ENCODE measurements at regions not wholly inside any gene's neighbourhood (a gene's known extent, or its start where the extent isn't known, plus 50 kb on each side); places are given as distances from the start of the nearest gene placed in this dataset.

DNA sequence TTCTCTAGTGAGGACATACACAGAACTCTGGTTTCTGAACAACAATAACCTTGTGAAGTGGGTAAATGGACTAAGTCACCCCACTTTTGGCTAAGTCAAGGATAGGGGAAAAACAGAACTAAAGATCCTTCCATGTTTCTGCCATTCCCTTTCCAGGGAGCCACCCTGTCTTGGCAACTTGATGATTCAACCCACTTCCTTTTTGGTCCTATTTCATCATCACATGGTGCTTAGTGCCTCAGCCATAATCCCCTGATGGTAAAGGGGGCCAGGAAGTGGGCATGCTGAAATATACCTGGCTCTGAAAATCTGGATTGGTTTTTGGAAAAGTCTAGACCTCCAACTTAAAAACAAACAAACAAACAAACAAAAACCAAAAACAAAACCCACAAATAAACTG lies 206.4 kb upstream of the FOXD3 start:
- ATAC-seq (no peak), DNase-seq (no peak)
- no peak overlapping the region for H3K4me3 ChIP-seq (ENCODE audit: low read length)
- H3K4me1 ChIP-seq (ENCODE audit: control insufficient read depth, insufficient read depth, low read length), result no peaks in the 10 kb centered on the region
- H3K27ac ChIP-seq (ENCODE audit: low read length), result no peak overlapping the region
- intact Hi-C loops (cut with DNase I), result no loop called here
- H3K27me3 ChIP-seq (ENCODE audit: control insufficient read depth, insufficient read depth), result no peaks in the 10 kb centered on the region
- no peaks in the 10 kb centered on the region for H3K9me3 ChIP-seq (ENCODE audit: control insufficient read depth, low read length)

DNA sequence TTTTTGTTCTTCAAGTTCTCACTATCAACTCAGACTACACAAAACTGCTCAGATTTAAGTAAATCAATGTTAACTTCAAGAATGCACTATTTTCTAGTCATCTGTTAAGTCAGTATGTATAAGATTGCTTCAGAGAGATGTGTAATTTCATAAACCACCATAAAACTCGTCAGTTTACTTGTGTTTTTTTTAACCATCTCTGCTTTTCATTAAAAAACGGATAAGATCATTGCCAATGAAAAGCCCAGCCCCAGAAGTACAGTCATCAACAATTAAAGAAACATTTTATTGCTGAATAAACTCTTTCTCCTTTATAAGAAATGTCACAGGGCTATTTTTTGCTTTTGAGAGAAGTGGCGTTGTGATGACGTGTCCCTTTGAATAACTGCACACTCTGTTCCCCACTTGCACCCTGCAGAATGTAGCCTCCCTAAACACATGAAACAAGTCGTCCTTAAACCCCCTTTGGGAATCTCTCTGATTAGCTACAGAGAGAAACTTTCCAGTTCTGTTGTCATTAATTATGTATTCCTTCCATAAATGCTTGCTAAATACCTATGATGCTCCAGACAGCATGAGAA lies 202.7 kb upstream of the FOXD3 start:
- WGBS, result 61% methylated on average over 5 of the region's 5 CpGs
- DNase-seq (no peak), ATAC-seq (no peak)
- Histone ChIP-seq H3K27me3 (ENCODE audit: control insufficient read depth, insufficient read depth) (no peaks in the 10 kb centered on the region), H3K27ac (ENCODE audit: low read length) (no peak overlapping the region), H3K9me3 (ENCODE audit: control insufficient read depth, low read length) (no peaks in the 10 kb centered on the region), H3K4me3 (ENCODE audit: low read length) (no peak overlapping the region), H3K4me1 (ENCODE audit: control insufficient read depth, insufficient read depth, low read length) (no peaks in the 10 kb centered on the region)
- intact Hi-C loops (cut with DNase I), result no loop called here

DNA sequence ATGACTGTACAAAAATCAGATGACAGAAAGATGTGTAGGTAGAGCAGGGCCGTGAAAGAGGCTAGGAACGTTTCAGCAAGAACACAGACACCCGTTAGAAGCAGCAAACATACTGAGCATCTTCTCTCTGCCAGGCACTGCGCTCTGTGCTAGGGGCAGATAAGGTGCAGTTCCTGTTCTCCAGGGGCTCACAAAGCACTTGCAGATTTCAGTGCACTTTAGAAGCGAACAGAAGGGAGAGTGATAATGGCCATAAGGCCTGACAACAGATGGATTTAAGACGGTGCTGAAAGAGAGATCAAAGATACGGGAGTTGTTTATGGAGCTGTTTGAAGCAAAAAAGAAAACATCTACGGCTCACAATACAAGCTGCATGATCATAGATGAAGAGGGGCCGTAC lies 200.3 kb upstream of the FOXD3 start:
- H3K4me1 ChIP-seq (ENCODE audit: control insufficient read depth, insufficient read depth, low read length), result no peaks in the 10 kb centered on the region
- WGBS, result 17% methylated on average over 9 of the region's 9 CpGs

DNA sequence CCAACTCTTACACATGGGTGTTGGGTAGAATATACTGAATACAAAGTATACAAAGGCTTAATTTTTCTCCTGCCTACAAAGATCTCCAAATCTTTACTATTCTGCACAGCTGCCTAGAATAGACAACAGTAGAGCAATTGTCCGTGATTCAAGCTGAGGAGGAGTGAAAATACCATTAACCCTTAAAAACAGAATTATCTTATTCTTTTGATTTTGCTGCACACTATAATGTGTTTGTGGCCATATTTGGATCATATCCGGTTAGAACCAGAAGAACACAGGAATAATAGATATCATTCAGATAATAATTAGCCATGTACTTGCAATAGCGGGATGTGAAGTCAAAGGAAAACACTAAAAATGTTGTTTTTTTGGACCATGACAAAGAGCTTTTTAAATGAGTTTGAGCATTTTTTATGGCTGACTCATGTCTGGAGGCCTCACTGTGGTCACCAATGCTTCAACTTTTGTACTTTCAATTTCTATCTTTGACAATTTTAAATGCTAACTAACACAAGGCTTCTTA lies 197.6 kb upstream of the FOXD3 start:
- ATAC-seq, result peak; percentile 35 to 64
- WGBS, result 37% methylated on average over 3 of the region's 3 CpGs

More for the DNA sequence above, 200.3 kb upstream of the FOXD3 start:
- Histone ChIP-seq H3K4me3 (ENCODE audit: low read length) (no peak overlapping the region), H3K27me3 (ENCODE audit: control insufficient read depth, insufficient read depth) (no peaks in the 10 kb centered on the region), H3K27ac (ENCODE audit: low read length) (no peak overlapping the region), H3K9me3 (ENCODE audit: control insufficient read depth, low read length) (no peaks in the 10 kb centered on the region)
- ATAC-seq (no peak), DNase-seq (no peak)
- intact Hi-C loops (cut with DNase I), result no loop called here

DNA sequence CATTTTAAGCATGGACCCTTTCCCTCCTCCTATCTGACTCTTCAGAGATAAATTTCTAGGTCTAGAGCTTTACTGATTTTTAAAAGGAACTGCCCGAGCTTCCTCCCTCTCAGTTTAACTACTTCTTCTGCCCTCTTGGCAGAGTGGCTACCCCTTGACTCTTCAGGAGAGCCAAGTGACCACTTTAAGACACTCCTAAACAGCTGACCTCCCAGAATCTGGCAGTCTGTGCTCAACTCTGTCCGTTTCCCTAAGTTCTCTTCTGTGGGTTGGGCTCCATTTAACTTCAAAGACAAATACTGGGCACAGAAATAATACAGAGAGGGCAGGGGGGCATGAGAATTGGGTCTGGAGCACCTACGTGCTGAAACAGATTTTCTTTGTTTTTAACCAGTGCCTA lies 196.3 kb upstream of the FOXD3 start:
- Histone ChIP-seq H3K4me3 (ENCODE audit: low read length) (no peak overlapping the region), H3K27ac (ENCODE audit: low read length) (peak overlapping the region; percentile 27), H3K9me3 (ENCODE audit: control insufficient read depth, low read length) (no peaks in the 10 kb centered on the region), H3K27me3 (ENCODE audit: control insufficient read depth, insufficient read depth) (no peaks in the 10 kb centered on the region), H3K4me1 (ENCODE audit: control insufficient read depth, insufficient read depth, low read length) (no peaks in the 10 kb centered on the region)
- ATAC-seq (no peak), DNase-seq (no peak)
- WGBS, result 30% methylated on average over 3 of the region's 3 CpGs
- intact Hi-C loops (cut with DNase I), result no loop called here

More for the DNA sequence above, 197.6 kb upstream of the FOXD3 start:
- H3K4me3 ChIP-seq (ENCODE audit: low read length), result no peak overlapping the region
- intact Hi-C loops (cut with DNase I), result no loop called here
- no peaks in the 10 kb centered on the region for H3K9me3 ChIP-seq (ENCODE audit: control insufficient read depth, low read length)
- H3K27ac ChIP-seq (ENCODE audit: low read length), result no peak overlapping the region
- H3K4me1 ChIP-seq (ENCODE audit: control insufficient read depth, insufficient read depth, low read length), result no peaks in the 10 kb centered on the region
- no peak for DNase-seq
- no peaks in the 10 kb centered on the region for H3K27me3 ChIP-seq (ENCODE audit: control insufficient read depth, insufficient read depth)

DNA sequence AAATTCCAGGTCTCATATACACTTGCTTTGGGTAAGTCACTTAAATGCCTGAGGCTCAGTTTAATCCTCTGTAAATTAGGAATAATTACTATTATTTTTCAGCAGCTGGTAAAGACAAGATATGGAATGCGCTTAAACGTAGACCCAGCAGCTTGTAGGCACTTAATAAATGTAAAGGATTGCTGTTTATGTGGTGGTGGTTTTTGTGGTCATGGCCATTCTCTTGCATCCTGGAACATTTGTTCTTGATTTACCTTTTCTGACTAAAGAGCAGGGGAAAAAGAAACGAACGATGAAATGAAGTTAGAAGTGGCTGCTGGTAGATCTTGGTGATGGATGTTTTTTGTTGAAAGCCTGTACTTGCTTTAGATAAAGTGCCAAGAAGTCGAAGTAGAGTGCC lies 195.0 kb upstream of the FOXD3 start:
- H3K4me3 ChIP-seq (ENCODE audit: low read length), result no peak overlapping the region
- 64% methylated on average over 5 of the region's 5 CpGs for WGBS
- no peaks in the 10 kb centered on the region for H3K27me3 ChIP-seq (ENCODE audit: control insufficient read depth, insufficient read depth)
- DNase-seq, result no peak
- no peak overlapping the region for H3K27ac ChIP-seq (ENCODE audit: low read length)
- intact Hi-C loops (cut with DNase I), result no loop called here
- no peak for ATAC-seq
- H3K9me3 ChIP-seq (ENCODE audit: control insufficient read depth, low read length), result no peaks in the 10 kb centered on the region
- no peaks in the 10 kb centered on the region for H3K4me1 ChIP-seq (ENCODE audit: control insufficient read depth, insufficient read depth, low read length)

DNA sequence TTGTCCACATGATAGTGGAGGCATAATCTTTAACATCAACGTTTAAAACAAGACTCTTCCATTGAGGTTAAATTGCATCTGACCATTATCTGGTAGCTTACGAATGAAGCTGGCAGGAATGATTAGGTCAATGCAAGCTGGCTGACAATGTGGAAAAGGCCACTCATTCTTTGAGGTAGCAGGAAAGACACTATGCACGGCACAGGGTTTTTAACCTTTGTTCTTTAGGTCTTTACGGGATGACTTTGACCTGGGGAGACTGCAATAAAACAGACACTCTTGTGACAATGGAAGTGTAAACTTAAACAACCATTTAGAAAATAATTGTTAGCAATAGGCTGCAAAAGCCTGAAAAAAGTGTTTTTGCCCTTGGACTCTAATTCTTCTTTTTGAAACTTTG lies 193.8 kb upstream of the FOXD3 start:
- intact Hi-C loops (cut with DNase I), result no loop called here

DNA sequence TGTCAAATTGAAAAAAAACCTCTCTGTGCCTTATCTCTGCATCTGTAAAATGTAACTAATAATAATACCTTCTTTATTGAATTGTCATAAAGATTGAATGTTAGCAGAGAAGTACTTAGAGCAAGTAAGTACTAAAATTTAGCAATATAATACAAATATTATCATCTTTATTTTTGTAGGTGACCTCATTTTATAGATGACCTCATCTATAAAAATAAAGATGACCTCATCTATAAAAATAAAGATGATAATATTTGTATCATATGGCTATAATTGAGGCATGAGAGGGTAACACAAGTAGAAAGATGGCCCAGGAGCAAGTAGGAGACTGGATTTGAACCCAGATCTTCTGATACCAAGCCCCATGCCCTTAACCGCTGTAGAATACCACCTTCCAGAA lies 193.2 kb upstream of the FOXD3 start:
- Histone ChIP-seq H3K9me3 (ENCODE audit: control insufficient read depth, low read length) (no peaks in the 10 kb centered on the region), H3K27me3 (ENCODE audit: control insufficient read depth, insufficient read depth) (no peaks in the 10 kb centered on the region), H3K27ac (ENCODE audit: low read length) (no peak overlapping the region), H3K4me1 (ENCODE audit: control insufficient read depth, insufficient read depth, low read length) (no peaks in the 10 kb centered on the region), H3K4me3 (ENCODE audit: low read length) (no peak overlapping the region)
- ATAC-seq (no peak), DNase-seq (no peak)
- 98% methylated on average over 1 of the region's 1 CpG for WGBS
- intact Hi-C loops (cut with DNase I), result no loop called here

More for the DNA sequence above, 193.8 kb upstream of the FOXD3 start:
- no peak overlapping the region for H3K27ac ChIP-seq (ENCODE audit: low read length)
- no peaks in the 10 kb centered on the region for H3K9me3 ChIP-seq (ENCODE audit: control insufficient read depth, low read length)
- H3K4me1 ChIP-seq (ENCODE audit: control insufficient read depth, insufficient read depth, low read length), result no peaks in the 10 kb centered on the region
- DNase-seq (no peak), ATAC-seq (no peak)
- WGBS, result 55% methylated on average over 4 of the region's 4 CpGs
- H3K27me3 ChIP-seq (ENCODE audit: control insufficient read depth, insufficient read depth), result no peaks in the 10 kb centered on the region
- H3K4me3 ChIP-seq (ENCODE audit: low read length), result no peak overlapping the region

DNA sequence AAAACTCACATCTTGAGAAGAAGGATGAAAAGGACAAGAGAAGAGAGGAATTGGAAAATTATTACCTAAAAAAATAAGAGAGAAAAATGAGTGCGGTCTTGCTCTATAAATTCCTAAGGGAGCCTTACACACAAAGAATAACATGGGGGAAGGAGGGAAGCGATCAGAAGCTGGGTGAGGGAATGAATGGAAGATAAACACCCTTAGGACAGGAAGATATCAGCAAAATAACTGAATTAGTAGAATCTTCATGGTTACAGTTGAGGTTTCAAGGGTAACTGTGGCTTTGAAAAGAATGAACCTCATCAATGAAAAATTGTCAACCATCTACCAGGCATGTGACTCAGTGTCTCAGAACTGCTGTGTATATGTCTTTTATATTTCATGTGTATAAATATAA lies 192.5 kb upstream of the FOXD3 start:
- DNase-seq (no peak), ATAC-seq (no peak)
- no peaks in the 10 kb centered on the region for H3K27me3 ChIP-seq (ENCODE audit: control insufficient read depth, insufficient read depth)
- WGBS, result 66% methylated on average over 2 of the region's 2 CpGs
- no peaks in the 10 kb centered on the region for H3K4me1 ChIP-seq (ENCODE audit: control insufficient read depth, insufficient read depth, low read length)
- H3K9me3 ChIP-seq (ENCODE audit: control insufficient read depth, low read length), result no peaks in the 10 kb centered on the region
- H3K4me3 ChIP-seq (ENCODE audit: low read length), result no peak overlapping the region
- intact Hi-C loops (cut with DNase I), result no loop called here
- no peak overlapping the region for H3K27ac ChIP-seq (ENCODE audit: low read length)

DNA sequence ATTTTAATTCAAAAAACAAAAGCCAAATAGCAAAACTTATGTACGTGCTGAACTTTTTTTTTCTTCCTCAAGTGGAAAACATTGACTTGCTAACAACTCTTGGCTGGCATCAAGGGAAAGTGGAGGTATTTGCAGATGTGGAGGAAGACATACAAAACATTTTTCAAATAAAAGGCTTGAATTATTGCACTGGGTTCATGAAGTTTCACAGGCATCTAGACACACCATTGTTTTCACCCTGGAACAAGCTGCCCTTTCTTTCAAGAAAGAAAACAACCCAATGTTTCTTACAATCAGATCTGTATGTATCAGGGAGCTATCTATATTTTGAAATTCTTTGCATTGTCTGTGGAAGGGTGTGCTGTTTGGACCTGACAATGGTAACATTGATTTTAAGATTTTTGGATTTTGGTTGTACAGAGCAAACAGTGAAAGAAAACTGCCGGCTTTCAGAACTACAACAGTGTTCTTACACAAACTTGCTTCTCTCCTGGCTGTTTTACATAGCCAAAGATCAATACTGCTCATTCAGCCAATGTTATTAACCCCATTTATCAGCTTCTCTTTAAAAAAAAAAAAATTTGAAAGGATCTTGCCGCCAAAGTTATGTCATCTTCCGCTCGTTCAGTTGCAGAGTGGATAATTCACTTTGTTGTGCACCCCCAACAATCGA lies 187.7 kb upstream of the FOXD3 start:
- no peak overlapping the region for H3K4me3 ChIP-seq (ENCODE audit: low read length)
- H3K27me3 ChIP-seq (ENCODE audit: control insufficient read depth, insufficient read depth), result no peaks in the 10 kb centered on the region
- DNase-seq (no peak), ATAC-seq (no peak)
- H3K9me3 ChIP-seq (ENCODE audit: control insufficient read depth, low read length), result no peaks in the 10 kb centered on the region
- intact Hi-C loops (cut with DNase I), result no loop called here
- no peak overlapping the region for H3K27ac ChIP-seq (ENCODE audit: low read length)
- no peaks in the 10 kb centered on the region for H3K4me1 ChIP-seq (ENCODE audit: control insufficient read depth, insufficient read depth, low read length)
- WGBS, result 75% methylated on average over 6 of the region's 6 CpGs

DNA sequence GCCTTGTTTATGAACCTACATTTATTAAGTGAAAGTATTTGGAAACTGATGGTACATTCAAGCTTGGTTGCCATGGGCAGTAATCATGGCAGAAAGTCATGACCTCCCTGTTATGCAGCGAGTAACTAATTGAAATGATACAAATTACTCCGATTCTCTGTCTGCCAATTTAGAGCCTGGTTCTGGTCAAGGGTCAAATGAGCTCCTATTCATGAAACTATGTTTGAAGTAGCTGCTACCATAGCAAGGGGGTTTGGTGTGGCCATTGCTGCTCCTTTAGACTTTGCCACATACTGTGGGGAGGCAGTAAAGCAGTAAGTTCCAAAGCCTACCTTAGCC lies 187.2 kb upstream of the FOXD3 start:
- WGBS, result 81% methylated on average over 2 of the region's 2 CpGs
- no peak for ATAC-seq
- Histone ChIP-seq H3K4me3 (ENCODE audit: low read length) (no peak overlapping the region), H3K27me3 (ENCODE audit: control insufficient read depth, insufficient read depth) (no peaks in the 10 kb centered on the region), H3K4me1 (ENCODE audit: control insufficient read depth, insufficient read depth, low read length) (no peaks in the 10 kb centered on the region), H3K27ac (ENCODE audit: low read length) (no peak overlapping the region), H3K9me3 (ENCODE audit: control insufficient read depth, low read length) (no peaks in the 10 kb centered on the region)
- intact Hi-C loops (cut with DNase I), result no loop called here
- DNase-seq, result no peak

DNA sequence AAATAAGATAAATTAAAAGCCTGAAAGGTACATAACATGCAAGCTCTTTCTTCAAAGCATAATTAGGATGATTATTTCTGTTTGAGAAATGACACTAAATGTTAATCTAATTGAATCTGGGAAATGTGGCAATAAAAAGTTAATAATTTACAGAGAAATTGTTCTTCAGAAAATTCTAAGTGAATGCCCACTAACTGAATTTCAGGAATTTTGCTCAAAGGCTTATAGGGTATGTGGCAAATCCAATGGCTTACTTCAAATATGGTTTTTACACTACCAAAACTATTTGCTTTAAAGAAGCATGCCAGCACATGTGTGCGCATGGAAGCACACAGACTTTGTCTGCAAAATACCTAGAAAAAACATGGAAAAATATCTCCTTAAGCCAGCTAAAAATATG lies 186.6 kb upstream of the FOXD3 start:
- no peak overlapping the region for H3K27ac ChIP-seq (ENCODE audit: low read length)
- H3K9me3 ChIP-seq (ENCODE audit: control insufficient read depth, low read length), result no peaks in the 10 kb centered on the region
- DNase-seq, result no peak
- no peaks in the 10 kb centered on the region for H3K27me3 ChIP-seq (ENCODE audit: control insufficient read depth, insufficient read depth)
- intact Hi-C loops (cut with DNase I), result no loop called here
- no peaks in the 10 kb centered on the region for H3K4me1 ChIP-seq (ENCODE audit: control insufficient read depth, insufficient read depth, low read length)
- ATAC-seq, result no peak
- WGBS, result 93% methylated on average over 1 of the region's 1 CpG
- no peak overlapping the region for H3K4me3 ChIP-seq (ENCODE audit: low read length)

Data from right cardiac atrium (tissue), 5 donors.